SH-SY5Y (cell line): ENCODE measurements at regions not wholly inside any gene's neighbourhood (a gene's known extent, or its start where the extent isn't known, plus 50 kb on each side); places are given as distances from the start of the nearest gene placed in this dataset.
A peak's percentile ranks its signal among the peaks of the same experiment; 100 is the strongest.

Source experiments
- GATA2 ChIP-seq: IDR thresholded peaks from 2 replicates; pipeline ENCODE4 v1.6.1; 2011; ENCODE audit warnings: mild to moderate bottlenecking, low read depth, low read length
- GATA3 ChIP-seq: IDR thresholded peaks from 2 replicates; pipeline ENCODE4 v1.6.1; 2011; ENCODE audit warnings: low read depth, mild to moderate bottlenecking, low read length, moderate library complexity

DNA sequence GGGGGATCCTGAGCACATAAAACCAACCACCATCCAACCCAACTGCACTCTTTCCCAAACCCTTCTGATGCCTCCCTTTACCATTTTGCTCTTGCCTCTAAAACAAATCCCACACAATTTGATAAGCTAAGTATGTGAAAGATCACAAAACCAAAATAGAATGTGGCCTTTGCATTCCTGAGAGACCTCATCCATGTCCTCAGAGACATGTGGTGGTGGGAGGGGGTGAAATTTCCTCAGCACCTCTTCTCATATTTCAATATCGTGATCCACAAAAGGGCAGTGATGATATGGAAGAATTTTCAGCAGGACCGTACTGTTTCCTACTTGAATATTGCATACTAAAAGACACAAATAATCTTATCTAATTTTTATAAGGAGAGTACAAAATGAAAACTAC is 423.3 kb downstream of the TLE1 start:
- no peak for TF ChIP-seq GATA3
- TF ChIP-seq GATA2: no peak

DNA sequence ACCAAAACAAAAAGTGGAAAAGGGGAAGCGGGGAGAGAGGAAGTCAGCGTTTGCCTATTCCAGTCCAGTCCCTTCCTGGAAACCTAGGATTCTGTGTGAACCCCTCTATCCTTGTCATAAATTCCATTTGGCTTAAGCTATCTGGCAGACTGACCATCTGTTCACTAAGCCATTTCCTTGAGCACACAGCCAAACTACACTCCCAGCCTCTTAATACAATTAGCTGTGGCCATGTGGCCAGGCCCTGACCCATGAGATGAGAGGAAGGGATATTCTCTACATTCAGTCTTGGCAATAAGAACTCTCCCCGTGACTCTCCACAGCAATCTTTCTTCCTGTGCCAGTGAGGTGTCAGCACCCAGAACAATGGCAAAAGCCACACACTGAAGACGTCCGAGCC is 424.8 kb downstream of the TLE1 start:
- TF ChIP-seq GATA2 (no peak), GATA3 (no peak)

DNA sequence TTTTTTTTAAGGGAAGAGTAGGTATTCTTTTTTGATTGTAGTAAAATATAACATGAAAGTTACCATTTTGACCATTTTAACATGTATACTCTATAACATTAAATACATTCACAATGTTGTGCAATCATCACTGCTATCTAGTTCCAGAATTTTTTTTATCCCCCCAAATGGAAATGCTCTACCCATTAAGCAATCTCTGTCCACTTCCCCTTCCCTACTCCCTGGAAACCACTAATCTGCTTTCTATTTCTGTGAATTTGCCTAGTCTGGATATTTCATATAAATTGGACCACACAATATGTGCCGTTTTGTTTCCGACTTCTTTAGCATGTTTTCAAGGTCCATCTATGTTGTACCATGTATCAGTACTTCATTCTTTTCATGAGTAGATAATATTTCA is 429.5 kb downstream of the TLE1 start:
- no peak for TF ChIP-seq GATA3

DNA sequence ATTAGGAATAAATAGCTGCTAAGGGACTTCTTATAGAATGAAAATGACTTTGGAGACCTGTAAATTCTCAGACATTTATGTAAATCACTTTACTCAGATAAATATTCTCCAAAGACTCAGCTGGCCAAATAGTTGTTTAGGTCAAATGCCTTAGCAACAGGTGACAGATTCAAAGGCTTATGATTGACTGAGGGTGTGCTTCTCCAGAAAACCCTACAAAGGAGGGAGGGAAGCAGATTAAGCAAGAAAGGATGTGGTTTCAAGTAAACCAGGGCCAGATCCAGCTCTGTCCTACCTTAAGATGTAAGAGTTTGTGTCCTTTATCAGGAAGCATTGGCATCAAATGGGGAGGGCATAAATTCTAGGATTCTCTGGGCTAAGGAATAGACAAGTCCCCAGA is 433.0 kb downstream of the TLE1 start:
- no peak for TF ChIP-seq GATA2
- TF ChIP-seq GATA3: no peak

DNA sequence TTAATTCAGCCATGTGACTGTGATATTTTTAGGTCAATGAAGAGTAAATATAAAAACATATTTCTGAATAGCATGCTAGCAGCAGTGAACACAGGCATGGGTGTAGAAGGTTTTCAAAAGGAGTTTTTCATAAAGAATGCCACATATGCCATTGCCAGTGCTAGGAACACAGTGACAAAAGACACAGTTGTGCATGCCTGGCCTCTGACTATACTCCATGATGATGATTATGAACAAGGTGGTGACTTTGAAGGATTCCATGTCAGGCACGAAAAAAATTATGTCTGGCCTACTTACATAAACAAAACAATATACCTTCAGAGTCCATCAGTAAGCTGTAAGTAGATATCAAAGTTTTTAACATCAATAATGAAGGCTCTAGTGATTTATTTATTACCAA is 438.7 kb downstream of the TLE1 start:
- TF ChIP-seq GATA2 (no peak), GATA3 (no peak)

DNA sequence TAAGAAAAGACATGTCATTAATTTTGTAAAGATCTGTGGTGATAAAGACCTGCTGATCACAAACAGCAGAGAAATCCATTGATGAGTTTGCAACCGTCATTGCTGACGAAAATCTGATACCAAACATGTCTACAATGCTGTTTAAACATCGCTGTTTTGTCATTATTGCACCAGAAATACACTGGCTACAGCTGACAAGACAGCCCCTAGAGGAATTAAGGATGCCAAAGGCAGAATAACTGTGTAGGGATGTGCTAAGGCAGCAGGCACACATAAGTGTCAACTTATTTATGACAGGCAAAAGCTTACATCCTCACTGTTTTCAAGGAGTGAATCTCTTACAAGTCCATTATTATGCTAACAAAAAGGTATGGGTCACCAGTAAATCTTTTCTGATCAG is 439.3 kb downstream of the TLE1 start:
- no peak for TF ChIP-seq GATA3
- TF ChIP-seq GATA2: no peak

DNA sequence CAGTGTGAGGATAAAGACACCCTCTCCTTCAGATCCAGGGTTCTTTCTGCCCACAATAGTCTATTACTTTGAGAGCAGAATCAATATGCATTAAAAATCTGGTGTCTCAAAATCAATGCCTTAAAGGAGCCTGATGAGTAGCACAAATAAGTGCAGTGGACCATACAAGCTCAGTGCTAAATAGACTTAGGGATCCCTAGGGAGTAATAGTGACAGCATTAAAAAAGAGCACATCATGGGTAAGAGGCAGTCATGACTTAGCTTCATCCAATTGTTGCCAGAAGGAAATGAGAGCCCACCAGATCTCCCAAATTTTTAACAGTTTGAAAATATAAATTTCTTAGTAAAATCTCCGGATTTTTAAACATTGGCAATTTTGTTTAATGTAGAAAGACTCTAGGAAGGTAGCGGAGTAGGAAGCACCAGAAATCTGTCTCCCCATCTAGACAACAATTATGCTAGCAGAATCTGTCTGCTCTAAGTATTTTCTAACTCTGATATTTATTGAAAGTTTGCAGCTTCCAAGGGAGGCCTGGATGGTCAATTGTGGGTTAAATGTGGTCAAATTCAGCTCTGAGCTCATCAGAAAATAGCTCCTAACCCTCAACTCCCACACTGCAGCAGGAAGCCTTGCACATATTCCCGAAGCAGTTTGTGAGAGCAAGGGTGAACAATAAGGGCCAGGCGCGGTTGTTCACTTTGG is 443.9 kb downstream of the TLE1 start:
- TF ChIP-seq GATA3: no peak
- TF ChIP-seq GATA2: no peak

DNA sequence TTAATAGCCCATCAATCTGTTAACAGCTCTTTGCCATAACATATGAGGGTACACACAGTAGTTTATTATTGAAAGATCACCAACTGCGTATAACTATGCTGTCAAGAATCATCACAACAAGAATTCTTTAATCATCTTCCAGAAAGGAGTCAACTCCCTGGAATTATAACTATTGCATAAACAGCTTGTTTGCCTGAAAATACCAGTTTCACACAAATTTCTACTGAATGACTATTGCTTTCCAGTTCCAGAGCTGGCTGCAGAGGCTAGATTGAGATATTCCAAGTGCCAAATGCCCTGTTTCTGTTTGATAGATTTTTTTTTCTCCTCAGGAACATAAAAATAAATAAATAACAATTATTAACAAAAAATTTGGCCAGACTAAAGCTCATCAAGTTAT is 444.7 kb downstream of the TLE1 start:
- TF ChIP-seq GATA2: no peak
- no peak for TF ChIP-seq GATA3

DNA sequence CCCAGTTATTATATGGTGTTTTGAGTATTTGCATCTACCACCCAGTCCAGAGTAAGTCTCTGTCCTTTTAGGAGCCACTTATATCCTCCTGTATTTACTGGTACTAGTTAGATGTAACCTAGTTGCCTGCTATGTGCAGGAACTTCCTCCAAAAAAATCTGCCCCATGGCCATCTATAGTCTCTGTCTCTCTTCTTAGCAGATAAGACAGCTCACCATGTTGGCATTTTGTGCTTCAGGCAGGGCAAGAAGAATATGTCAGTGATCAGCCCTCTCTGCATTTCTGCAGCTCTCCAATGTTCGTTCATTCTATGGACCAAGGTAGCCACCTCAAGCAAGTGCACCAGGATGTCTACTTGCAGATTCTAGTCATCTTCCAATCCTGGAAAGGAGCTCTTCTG is 446.5 kb downstream of the TLE1 start:
- TF ChIP-seq GATA3: no peak
- TF ChIP-seq GATA2: no peak

DNA sequence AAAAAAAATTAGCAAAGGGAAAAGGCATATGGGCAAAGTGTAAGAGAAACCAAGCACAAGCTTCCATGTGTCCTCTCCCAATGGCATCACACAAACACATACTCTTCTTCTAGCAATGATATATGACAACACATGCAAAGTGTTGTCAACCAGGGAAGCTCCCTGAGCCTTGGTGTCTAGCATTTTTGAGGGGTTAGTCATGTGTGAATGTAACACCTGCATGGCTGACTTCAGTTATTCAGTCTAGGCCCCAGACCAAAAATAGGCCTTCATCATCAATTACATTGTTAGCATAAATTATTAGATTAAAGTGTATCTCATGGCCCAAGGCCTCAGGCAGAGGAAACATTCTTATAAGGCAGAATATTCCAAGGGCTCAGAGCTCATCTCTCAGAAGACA is 450.0 kb downstream of the TLE1 start:
- TF ChIP-seq GATA3 (no peak), GATA2 (no peak)

DNA sequence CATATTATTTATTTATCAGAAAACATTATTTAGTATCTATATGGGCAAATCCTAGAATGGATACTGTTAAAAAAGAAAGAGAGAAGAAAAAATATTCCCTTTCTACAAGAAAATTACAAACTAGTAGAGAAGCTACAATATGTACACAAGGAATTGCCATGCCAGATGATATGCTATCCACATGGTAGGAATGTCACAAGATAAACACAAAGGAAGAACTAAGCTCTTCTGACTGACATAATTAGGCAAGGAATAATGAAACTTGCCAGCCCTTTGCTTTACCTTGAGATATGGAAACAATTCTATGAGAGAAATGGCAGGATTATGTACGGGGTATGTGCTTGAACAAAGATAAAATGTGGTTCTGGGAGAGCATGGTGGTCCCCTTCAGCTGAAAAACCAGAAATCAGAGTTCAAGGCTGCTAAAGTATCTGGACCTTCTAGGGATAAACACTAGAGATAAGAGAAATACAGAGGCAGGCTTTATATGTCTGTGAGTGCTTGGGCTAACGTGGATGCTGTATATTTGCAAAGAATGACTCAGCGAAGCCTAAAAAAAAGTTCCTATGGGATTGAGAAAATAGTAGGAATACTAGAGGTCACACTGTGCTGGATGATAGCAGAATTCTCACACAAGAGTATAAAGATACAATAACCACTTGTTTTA is 451.6 kb downstream of the TLE1 start:
- TF ChIP-seq GATA3 (no peak), GATA2 (no peak)

DNA sequence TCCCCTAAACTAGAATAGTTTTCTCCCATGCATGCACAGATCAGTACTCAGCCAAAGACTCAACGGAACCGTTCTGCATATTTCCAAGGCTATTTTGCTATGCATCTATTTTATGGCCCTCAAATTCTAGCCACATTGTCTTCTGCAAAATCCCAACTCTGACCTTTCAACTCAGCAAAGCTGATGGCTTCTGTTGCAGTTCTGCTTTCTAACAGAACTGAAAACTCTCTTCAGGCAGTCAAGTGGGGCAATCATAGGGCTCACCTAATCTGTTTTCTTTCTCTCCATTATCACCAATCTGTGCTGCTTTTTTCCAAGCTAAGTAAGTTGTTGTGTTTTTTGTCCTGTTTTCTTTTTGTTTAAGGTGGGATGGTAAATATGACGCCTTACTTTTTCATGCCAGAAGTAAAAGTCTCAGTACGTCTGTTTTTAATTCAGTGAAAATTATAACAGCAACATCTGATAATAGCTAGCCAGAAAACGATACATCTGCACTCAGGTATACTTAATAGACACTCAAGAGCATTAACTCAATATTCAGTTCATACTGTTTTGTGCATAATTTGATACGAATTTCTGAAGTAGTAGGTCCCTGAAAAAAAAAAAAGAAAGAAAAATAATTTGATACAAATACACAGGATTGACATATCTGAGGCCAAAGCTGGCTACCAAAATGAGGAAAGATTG is 454.3 kb downstream of the TLE1 start:
- no peak for TF ChIP-seq GATA2
- TF ChIP-seq GATA3: 0 out of 2 replicates have a peak, but pooled peaks have one; percentile 39

DNA sequence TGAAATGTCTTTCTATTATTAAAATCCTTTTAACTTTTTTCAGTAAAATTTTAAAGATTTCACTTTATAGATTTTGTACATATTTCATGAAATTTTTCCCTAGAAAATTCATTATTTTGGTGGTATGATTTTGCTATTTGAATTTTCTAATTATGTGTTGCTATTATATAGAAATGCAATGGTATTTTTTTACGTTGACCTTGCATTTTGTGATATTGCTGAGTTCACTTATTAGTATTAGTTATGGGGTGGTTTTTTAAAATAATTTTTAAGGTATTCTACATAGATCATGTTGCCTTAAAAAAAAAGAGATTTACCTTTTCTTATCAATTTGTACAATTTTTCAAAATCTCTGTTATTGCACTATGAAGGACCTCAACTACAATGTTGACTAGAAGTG is 458.3 kb downstream of the TLE1 start:
- TF ChIP-seq GATA2: no peak
- no peak for TF ChIP-seq GATA3

DNA sequence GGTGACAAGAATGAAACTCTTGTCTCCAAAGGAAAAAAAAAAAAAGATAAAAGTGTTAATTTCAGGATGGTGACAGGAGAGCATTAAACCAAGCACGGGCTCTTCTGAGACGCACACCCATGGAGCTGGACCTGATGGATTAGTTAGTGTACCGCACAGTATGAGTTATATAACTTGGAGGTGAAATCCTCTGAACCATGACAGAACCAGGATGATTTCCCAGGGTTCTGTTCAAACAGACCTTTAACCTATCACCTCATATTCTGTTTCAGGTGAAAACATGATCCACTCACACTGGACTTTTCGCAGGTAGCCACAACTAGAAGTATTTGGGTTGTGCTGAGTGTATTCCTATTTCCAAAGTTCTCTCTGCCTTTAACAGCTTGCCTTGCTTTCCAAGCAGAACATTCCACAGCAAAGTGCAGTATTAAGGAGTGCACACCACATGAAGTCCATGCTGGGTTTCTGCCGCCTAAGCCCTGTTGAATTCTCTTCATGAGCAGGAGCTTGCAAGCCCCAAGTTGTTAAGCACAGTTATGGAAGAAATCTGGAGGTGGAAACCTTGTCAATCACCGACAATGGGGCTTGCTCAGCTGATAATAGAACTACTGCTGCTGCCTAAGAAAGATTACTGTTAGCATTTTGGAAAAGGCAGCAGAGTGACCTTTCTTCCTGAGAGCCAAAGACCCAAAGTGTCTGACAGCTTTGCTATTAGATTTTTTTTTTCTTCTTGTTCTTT is 461.7 kb downstream of the TLE1 start:
- no peak for TF ChIP-seq GATA2
- TF ChIP-seq GATA3: no peak

DNA sequence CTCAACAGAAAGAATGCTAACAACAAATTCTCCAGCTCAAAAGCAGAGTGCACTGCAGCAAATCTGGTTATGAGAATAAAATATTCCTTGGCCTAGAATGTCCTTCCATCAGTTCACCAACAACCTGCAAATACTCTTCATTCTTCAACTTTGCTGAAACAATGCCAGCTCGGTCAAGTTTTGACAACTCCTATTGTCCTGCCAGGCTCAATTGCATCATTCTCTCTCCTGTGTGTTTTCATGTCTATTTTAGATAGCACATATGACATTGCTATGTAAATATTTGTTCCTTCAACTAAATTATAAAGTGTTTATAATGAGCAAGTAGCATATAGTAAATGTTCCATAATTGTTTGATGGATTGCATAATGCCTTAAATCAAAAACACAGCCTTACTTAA is 463.8 kb downstream of the TLE1 start:
- TF ChIP-seq GATA3 (no peak), GATA2 (no peak)
